HepG2 (cell line): ENCODE measurements at regions not wholly inside any gene's neighbourhood (a gene's known extent, or its start where the extent isn't known, plus 50 kb on each side); places are given as distances from the start of the nearest gene placed in this dataset.

Experiments
- ATRX ChIP-seq: sonication (generic); formaldehyde crosslinking; IDR thresholded peaks from 2 replicates; pipeline ENCODE4 v1.4.0; 2020; ENCODE audit warnings: missing genetic modification reagents, borderline replicate concordance
- EZH2 ChIP-seq: conservative IDR thresholded peaks from 2 replicates; pipeline ENCODE4 v1.6.1; 2012; ENCODE audit warnings: mild to moderate bottlenecking, low read depth, low read length, moderate library complexity
- NFE2L2 ChIP-seq: fragments of 150-350 bp; IDR thresholded peaks from 2 replicates; pipeline ENCODE4 v1.6.1; 2014; ENCODE audit warnings: low read length
- PRDM10 ChIP-seq: sonication (generic); formaldehyde crosslinking; IDR thresholded peaks from 2 replicates; pipeline ENCODE4 v1.4.0; 2020; ENCODE audit warnings: low read depth, missing genetic modification reagents
- TOPORS ChIP-seq: sonication (generic); formaldehyde crosslinking; IDR thresholded peaks from 2 replicates; pipeline ENCODE4 v1.8.0; 2023; ENCODE audit warnings: mild to moderate bottlenecking, missing genetic modification reagents
- ZBTB40 ChIP-seq, 2 experiments: fragments of 450-650 bp in 1 of 2; sonication (generic) in 1 of 2; formaldehyde crosslinking in 1 of 2; IDR thresholded peaks; 2 replicates each; pipeline versions ENCODE4 v1.6.1 to v1.8.0; 2016 to 2022; ENCODE audit warnings: antibody characterized with exemption in 1 of 2, mild to moderate bottlenecking in 1 of 2, missing genetic modification reagents in 1 of 2
- ZNF282 ChIP-seq: fragments of 450-650 bp; IDR thresholded peaks from 2 replicates; pipeline ENCODE4 v1.6.1; 2018; ENCODE audit not compliant: partially characterized antibody
- ZNF609 ChIP-seq: sonication (generic); formaldehyde crosslinking; IDR thresholded peaks from 2 replicates; pipeline ENCODE4 v1.4.0; 2020; ENCODE audit warnings: mild to moderate bottlenecking, missing genetic modification reagents, borderline replicate concordance
- ZNF7 ChIP-seq: IDR thresholded peaks from 2 replicates; pipeline ENCODE4 v1.6.1; 2016; ENCODE audit warnings: missing biosample characterization, missing genetic modification reagents

- no peak for TF ChIP-seq ATRX
- no peak for TF ChIP-seq NFE2L2
- TF ChIP-seq TOPORS, result no peak
- TF ChIP-seq EZH2, result no peak
- TF ChIP-seq ZBTB40 (IDR thresholded peaks at IDR 0.05), result no peak
- TF ChIP-seq ZBTB40 (CRISPR knock-in tag; IDR thresholded peaks at IDR 0.05), result no peak
- no peak for TF ChIP-seq ZNF7 (CRISPR knock-in tag)
- peak; percentile 74 for TF ChIP-seq ZNF609
- no peak for TF ChIP-seq ZNF282
- peak; percentile 78; the same call in 1 of the 2 replicates for TF ChIP-seq PRDM10
Measured at GRCh38 chr3:72144773-72145505, 360.0 kb upstream of the PROK2 start (continued).
